ENCODE measurements at regions not wholly inside any gene's neighbourhood (a gene's known extent, or its start where the extent isn't known, plus 50 kb on each side); places are given as distances from the start of the nearest gene placed in this dataset.
"Not testable (repeated sequence)": the region's sequence is repeated elsewhere in the genome, so short reads cannot be mapped to it uniquely, and the experiment has no call there.

DNA sequence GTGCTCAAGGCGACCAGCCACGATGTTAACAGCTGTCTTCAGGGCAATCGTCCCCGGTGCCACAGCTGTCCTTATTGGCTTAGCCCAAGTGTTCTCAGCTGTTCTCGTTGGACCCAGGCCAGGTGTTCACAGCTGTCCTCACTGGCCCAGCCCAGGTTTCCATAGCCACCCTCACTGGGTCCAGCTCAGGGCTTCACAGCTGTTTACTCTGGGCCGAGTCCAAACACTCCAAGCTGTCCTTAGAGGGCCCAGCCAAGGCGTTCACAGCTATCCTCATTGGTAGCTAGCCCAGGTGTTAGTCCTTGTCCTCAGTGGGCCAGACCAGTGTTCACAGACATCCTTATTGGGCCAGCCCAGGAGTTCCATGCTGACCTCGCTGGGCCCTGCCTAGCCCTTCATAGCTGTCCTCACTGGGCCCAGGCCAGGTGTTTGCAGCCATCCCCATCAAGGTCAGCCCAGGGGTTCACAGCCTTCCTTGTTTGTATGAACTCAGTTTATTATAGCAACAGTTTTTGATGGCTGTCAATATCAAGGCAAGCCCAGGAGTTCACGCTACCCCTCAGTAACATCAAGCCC lies 106.0 kb upstream of the THOC3 start:
- H3K36me3 Mint-ChIP-seq (ENCODE audit: low read depth); H3K27ac Mint-ChIP-seq (ENCODE audit: unreplicated experiment); H3K27me3 Mint-ChIP-seq (ENCODE audit: low read depth); H3K9me3 Mint-ChIP-seq; H3K4me3 Mint-ChIP-seq; H3K4me1 Mint-ChIP-seq; DNase-seq (ENCODE audit: low read depth, low spot score): not testable (repeated sequence)

DNA sequence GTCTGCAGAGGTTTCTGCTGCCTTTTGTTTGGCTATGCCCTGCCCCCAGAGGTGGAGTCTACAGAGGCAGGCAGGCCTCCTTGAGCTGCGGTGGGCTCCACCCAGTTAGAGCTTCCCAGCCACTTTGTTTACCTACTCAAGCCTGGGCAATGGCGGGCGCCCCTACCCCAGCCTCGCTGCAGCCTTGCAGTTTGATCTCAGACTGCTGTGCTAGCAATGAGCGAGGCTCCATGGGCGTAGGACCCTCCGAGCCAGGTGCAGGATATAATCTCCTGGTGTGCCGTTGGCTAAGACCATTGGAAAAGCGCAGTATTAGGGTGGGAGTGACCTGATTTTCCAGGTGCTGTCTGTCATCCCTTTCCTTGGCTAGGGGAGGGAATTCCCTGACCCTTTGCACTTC lies 115.6 kb upstream of the THOC3 start:
- not testable (repeated sequence) for H3K9me3 Mint-ChIP-seq; H3K27me3 Mint-ChIP-seq (ENCODE audit: low read depth); DNase-seq (ENCODE audit: low read depth, low spot score); H3K36me3 Mint-ChIP-seq (ENCODE audit: low read depth); H3K4me3 Mint-ChIP-seq; H3K27ac Mint-ChIP-seq (ENCODE audit: unreplicated experiment); H3K4me1 Mint-ChIP-seq

- not testable (repeated sequence) for H3K4me1 Mint-ChIP-seq; H3K36me3 Mint-ChIP-seq (ENCODE audit: low read depth); H3K27ac Mint-ChIP-seq (ENCODE audit: unreplicated experiment)
Measured at GRCh38 chr5:176103083-176103482, 135.0 kb upstream of the THOC3 start.

GRCh38 chr5:176112888-176113287 lies 125.3 kb upstream of the SIMC1 start:
- not testable (repeated sequence) for H3K36me3 Mint-ChIP-seq (ENCODE audit: low read depth); DNase-seq (ENCODE audit: low read depth, low spot score); H3K27me3 Mint-ChIP-seq (ENCODE audit: low read depth); H3K4me1 Mint-ChIP-seq; H3K4me3 Mint-ChIP-seq; H3K27ac Mint-ChIP-seq (ENCODE audit: unreplicated experiment); H3K9me3 Mint-ChIP-seq

More at GRCh38 chr5:176103083-176103482, 135.0 kb upstream of the THOC3 start:
- not testable (repeated sequence) for H3K4me3 Mint-ChIP-seq; H3K9me3 Mint-ChIP-seq; H3K27me3 Mint-ChIP-seq (ENCODE audit: low read depth); DNase-seq (ENCODE audit: low read depth, low spot score)

GRCh38 chr5:176113673-176114335 lies 124.4 kb upstream of the SIMC1 start:
- not testable (repeated sequence) for H3K9me3 Mint-ChIP-seq; H3K4me3 Mint-ChIP-seq; H3K4me1 Mint-ChIP-seq; H3K27ac Mint-ChIP-seq (ENCODE audit: unreplicated experiment); H3K36me3 Mint-ChIP-seq (ENCODE audit: low read depth); DNase-seq (ENCODE audit: low read depth, low spot score); H3K27me3 Mint-ChIP-seq (ENCODE audit: low read depth)

DNA sequence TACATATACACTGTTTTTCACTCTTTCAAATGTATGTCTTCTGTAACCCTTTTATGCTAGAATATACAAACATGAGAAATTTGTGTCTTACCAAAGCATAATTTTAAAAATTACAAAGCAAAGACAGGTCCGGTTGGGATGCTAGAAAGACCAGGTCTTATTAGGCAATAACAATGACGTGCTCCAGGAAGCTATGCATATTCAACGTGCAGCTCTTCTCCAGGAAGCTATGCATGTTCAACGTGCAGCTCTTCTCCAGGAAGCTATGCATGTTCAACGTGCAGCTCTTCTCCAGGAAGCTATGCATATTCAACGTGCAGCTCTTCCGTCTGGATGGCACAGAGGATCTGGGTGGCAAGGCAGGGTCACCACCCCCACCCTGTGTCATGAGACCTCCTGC lies 123.4 kb upstream of the SIMC1 start:
- not testable (repeated sequence) for H3K36me3 Mint-ChIP-seq (ENCODE audit: low read depth); H3K4me3 Mint-ChIP-seq; H3K9me3 Mint-ChIP-seq; H3K4me1 Mint-ChIP-seq; DNase-seq (ENCODE audit: low read depth, low spot score); H3K27me3 Mint-ChIP-seq (ENCODE audit: low read depth); H3K27ac Mint-ChIP-seq (ENCODE audit: unreplicated experiment)

DNA sequence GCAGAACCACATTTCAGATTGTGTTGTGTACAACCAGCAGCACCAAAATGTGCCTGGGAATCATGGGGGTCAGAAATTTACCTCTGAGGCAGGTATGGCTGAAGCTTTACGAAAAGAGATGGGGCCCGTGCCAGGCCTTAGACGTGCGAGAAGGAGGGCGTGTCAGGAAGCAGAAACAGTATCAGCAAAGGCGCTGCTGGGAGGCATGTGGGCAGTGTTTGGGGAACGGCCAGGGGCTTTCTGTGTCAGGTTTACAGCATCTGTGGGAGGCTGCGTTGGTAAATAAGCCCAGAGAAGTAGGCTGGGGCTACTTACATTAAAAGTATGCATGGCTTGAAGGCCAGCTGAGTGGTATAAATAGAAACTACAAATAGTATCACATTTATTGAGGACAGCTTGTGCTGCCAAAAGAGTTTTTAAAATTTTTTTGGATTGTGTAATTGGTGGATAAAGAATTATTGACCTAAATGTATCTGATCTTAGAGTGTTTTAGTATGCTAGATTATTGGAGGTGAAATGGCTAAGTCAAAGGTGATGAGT lies 120.5 kb upstream of the SIMC1 start:
- not testable (repeated sequence) for H3K4me3 Mint-ChIP-seq; H3K27ac Mint-ChIP-seq (ENCODE audit: unreplicated experiment); H3K4me1 Mint-ChIP-seq; DNase-seq (ENCODE audit: low read depth, low spot score); H3K36me3 Mint-ChIP-seq (ENCODE audit: low read depth); H3K9me3 Mint-ChIP-seq; H3K27me3 Mint-ChIP-seq (ENCODE audit: low read depth)

DNA sequence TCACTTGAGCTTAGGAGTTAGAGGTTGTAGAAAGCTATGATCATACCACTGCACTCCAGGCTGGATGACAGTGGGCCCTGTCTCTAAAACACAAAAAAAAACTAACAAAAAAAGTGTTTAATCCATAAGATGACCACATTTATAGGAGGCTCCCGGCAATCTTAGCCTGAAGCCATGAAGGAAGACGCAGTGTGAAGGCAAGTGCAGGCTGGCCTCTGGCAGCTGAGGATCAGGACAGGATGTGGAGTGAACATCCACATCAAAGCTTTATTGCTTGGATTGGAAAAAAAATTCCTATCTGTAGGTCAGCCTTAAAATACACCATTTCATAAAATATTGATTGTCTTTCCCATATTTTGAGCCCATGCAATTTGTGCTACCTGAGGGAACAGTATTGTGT lies 115.9 kb upstream of the SIMC1 start:
- DNase-seq (ENCODE audit: low read depth, low spot score); H3K4me1 Mint-ChIP-seq; H3K27me3 Mint-ChIP-seq (ENCODE audit: low read depth); H3K4me3 Mint-ChIP-seq; H3K9me3 Mint-ChIP-seq; H3K36me3 Mint-ChIP-seq (ENCODE audit: low read depth); H3K27ac Mint-ChIP-seq (ENCODE audit: unreplicated experiment): not testable (repeated sequence)

GRCh38 chr5:176124120-176124519 lies 114.1 kb upstream of the SIMC1 start:
- not testable (repeated sequence) for DNase-seq (ENCODE audit: low read depth, low spot score); H3K4me1 Mint-ChIP-seq; H3K9me3 Mint-ChIP-seq; H3K4me3 Mint-ChIP-seq; H3K27me3 Mint-ChIP-seq (ENCODE audit: low read depth); H3K36me3 Mint-ChIP-seq (ENCODE audit: low read depth); H3K27ac Mint-ChIP-seq (ENCODE audit: unreplicated experiment)

DNA sequence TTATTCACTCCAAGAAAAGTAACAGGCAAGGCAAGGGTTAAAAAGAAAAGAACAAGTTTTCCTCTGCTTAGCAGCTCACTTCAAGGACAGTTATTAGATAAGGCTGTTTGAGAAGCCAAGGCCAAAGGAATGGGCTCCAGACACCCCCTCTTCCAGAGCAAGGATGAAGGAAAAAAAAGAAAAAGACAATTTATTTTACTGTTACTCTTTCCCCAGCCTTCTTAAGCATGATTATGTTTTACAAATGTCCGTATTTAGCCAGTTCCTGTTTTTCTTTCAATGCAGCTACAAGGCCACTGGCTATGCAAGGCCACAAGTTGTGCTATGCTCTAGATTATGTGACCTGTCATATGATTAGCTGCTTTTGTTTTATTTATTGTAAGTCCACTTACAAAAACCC lies 106.5 kb upstream of the SIMC1 start:
- H3K4me1 Mint-ChIP-seq: no peaks in the 10 kb centered on the region
- no peak overlapping the region for H3K4me3 Mint-ChIP-seq
- no peak overlapping the region for H3K27ac Mint-ChIP-seq (ENCODE audit: unreplicated experiment)
- H3K9me3 Mint-ChIP-seq: no peaks in the 10 kb centered on the region
- TF ChIP-seq, protein P1, sequence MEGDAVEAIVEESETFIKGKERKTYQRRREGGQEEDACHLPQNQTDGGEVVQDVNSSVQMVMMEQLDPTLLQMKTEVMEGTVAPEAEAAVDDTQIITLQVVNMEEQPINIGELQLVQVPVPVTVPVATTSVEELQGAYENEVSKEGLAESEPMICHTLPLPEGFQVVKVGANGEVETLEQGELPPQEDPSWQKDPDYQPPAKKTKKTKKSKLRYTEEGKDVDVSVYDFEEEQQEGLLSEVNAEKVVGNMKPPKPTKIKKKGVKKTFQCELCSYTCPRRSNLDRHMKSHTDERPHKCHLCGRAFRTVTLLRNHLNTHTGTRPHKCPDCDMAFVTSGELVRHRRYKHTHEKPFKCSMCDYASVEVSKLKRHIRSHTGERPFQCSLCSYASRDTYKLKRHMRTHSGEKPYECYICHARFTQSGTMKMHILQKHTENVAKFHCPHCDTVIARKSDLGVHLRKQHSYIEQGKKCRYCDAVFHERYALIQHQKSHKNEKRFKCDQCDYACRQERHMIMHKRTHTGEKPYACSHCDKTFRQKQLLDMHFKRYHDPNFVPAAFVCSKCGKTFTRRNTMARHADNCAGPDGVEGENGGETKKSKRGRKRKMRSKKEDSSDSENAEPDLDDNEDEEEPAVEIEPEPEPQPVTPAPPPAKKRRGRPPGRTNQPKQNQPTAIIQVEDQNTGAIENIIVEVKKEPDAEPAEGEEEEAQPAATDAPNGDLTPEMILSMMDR (conservative IDR thresholded peaks at IDR 0.05): no peak
- peaks cover 19% of the 10 kb centered on the region for H3K27me3 Mint-ChIP-seq (ENCODE audit: low read depth)
- H3K36me3 Mint-ChIP-seq (ENCODE audit: low read depth): no peaks in the 10 kb centered on the region
- no peak for DNase-seq (ENCODE audit: low read depth, low spot score)
